ENCODE measurements at regions not wholly inside any gene's neighbourhood (a gene's known extent, or its start where the extent isn't known, plus 50 kb on each side); places are given as distances from the start of the nearest gene placed in this dataset.

DNA sequence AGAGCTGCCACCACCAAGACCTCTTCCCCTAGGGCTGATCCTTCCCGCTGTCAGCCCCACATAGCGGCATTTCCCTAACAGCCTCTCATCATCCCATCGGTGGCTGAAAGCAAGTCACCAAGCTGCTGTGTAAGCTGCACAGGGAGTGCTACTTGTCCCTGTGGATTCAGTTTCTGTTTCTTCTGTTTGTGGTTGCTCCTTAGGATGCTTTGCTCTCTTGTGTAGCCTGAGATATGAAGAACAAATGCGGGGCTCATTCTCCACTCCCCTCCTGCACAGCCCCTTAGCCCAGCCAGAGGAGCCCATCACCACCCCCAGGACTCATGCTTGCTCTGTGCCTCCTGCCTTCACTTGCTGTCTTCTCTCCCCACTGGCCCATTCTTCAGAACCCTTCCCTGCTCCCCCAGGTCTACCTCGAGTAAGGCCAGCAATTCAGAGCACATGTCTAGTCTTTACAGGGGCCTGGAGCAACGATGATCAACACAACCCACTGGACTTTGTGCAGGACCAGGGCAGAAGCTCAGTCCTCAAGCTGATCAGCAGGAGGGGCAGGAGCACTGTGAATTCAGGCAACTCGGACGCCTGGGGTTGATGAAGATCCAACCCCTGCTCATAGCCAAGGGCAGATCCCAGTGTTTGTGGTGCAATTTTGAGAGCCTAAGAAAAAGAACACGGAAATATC, 82.6 kb upstream of the GALNT2 start:
- no peak overlapping the region for H3K4me3 ChIP-seq (ENCODE audit: low read depth, low read length)
- H3K4me1 ChIP-seq, result peaks cover 7% of the 10 kb centered on the region
- Mint-ChIP-seq H3K4me1 (ENCODE audit: low read depth, unreplicated experiment) (no peaks in the 10 kb centered on the region), H3K27me3 (ENCODE audit: insufficient read depth, unreplicated experiment) (no peaks in the 10 kb centered on the region), H3K9me3 (ENCODE audit: unreplicated experiment) (no peaks in the 10 kb centered on the region), H3K36me3 (ENCODE audit: insufficient read depth, unreplicated experiment) (no peaks in the 10 kb centered on the region), H3K4me3 (ENCODE audit: unreplicated experiment) (no peak overlapping the region), H3K27ac (ENCODE audit: unreplicated experiment) (no peak overlapping the region)
- CTCF ChIA-PET, result no interaction called here
- POLR2A ChIA-PET, result no interaction called here
- TF ChIP-seq, protein P1, sequence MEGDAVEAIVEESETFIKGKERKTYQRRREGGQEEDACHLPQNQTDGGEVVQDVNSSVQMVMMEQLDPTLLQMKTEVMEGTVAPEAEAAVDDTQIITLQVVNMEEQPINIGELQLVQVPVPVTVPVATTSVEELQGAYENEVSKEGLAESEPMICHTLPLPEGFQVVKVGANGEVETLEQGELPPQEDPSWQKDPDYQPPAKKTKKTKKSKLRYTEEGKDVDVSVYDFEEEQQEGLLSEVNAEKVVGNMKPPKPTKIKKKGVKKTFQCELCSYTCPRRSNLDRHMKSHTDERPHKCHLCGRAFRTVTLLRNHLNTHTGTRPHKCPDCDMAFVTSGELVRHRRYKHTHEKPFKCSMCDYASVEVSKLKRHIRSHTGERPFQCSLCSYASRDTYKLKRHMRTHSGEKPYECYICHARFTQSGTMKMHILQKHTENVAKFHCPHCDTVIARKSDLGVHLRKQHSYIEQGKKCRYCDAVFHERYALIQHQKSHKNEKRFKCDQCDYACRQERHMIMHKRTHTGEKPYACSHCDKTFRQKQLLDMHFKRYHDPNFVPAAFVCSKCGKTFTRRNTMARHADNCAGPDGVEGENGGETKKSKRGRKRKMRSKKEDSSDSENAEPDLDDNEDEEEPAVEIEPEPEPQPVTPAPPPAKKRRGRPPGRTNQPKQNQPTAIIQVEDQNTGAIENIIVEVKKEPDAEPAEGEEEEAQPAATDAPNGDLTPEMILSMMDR (IDR thresholded peaks at IDR 0.05; ENCODE audit: insufficient read depth in 1 of 2, low read depth in 1 of 2, low read length in 1 of 2, severe bottlenecking in 1 of 2, unreplicated experiment in 1 of 2), result no peak
- H3K9me3 ChIP-seq, result no peaks in the 10 kb centered on the region
- no peaks in the 10 kb centered on the region for H3K27me3 ChIP-seq (replicated peaks; ENCODE audit: control insufficient read depth, insufficient read depth, low read length)
- no peaks in the 10 kb centered on the region; the same call in 1 of the 2 replicates for H3K36me3 ChIP-seq (ENCODE audit: control insufficient read depth, insufficient read depth, low read length)
- intact Hi-C loops (cut with micrococcal nuclease; ENCODE audit: unreplicated experiment), result no loop called here
- no TSS peak for BruUV-seq (replicated peaks)
- DNase-seq, result no peak

GRCh38 chr1:229984992-229985612, 81.9 kb upstream of the GALNT2 start:
- no peak for DNase-seq
- BruUV-seq (replicated peaks), result no TSS peak
- no peaks in the 10 kb centered on the region for H3K9me3 ChIP-seq
- H3K36me3 ChIP-seq (ENCODE audit: control insufficient read depth, insufficient read depth, low read length), result no peaks in the 10 kb centered on the region; the same call in 1 of the 2 replicates
- H3K27me3 ChIP-seq (replicated peaks; ENCODE audit: control insufficient read depth, insufficient read depth, low read length), result no peaks in the 10 kb centered on the region
- Mint-ChIP-seq H3K27ac (ENCODE audit: unreplicated experiment) (no peak overlapping the region), H3K9me3 (ENCODE audit: unreplicated experiment) (no peaks in the 10 kb centered on the region), H3K36me3 (ENCODE audit: insufficient read depth, unreplicated experiment) (no peaks in the 10 kb centered on the region), H3K4me1 (ENCODE audit: low read depth, unreplicated experiment) (no peaks in the 10 kb centered on the region), H3K27me3 (ENCODE audit: insufficient read depth, unreplicated experiment) (no peaks in the 10 kb centered on the region), H3K4me3 (ENCODE audit: unreplicated experiment) (no peak overlapping the region)
- CTCF ChIA-PET, result no interaction called here
- intact Hi-C loops (cut with micrococcal nuclease; ENCODE audit: unreplicated experiment), result no loop called here
- POLR2A ChIA-PET, result no interaction called here
- no peak overlapping the region for H3K4me3 ChIP-seq (ENCODE audit: low read depth, low read length)
- H3K4me1 ChIP-seq, result peaks cover 14% of the 10 kb centered on the region
- TF ChIP-seq, protein P1 (IDR thresholded peaks at IDR 0.05; ENCODE audit: insufficient read depth in 1 of 2, low read depth in 1 of 2, low read length in 1 of 2, severe bottlenecking in 1 of 2, unreplicated experiment in 1 of 2), result no peak

DNA sequence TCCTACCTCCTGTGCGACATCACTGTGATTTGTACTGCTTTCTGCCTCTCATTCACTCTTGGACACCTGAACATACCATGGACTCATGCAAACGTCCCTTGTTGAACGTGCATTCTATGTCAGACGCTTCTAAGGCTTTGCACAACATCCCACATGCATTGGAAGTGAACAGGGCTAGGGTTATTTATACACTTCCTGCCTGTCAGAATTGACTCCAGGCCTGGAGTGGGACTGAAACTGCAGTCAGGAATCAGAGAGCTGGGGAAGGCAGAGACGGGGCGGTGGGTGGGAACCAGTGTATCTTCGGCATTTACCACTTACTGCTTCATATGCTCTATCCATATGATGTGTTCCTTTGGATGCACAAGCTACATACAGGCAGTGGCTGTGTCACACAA, 81.4 kb upstream of the GALNT2 start:
- intact Hi-C loops (cut with micrococcal nuclease; ENCODE audit: unreplicated experiment), result no loop called here
- H3K4me3 ChIP-seq (ENCODE audit: low read depth, low read length), result no peak overlapping the region
- TF ChIP-seq, protein P1 (IDR thresholded peaks at IDR 0.05; ENCODE audit: insufficient read depth in 1 of 2, low read depth in 1 of 2, low read length in 1 of 2, severe bottlenecking in 1 of 2, unreplicated experiment in 1 of 2), result no peak
- no peaks in the 10 kb centered on the region for H3K9me3 ChIP-seq
- Mint-ChIP-seq H3K9me3 (ENCODE audit: unreplicated experiment) (no peaks in the 10 kb centered on the region), H3K4me1 (ENCODE audit: low read depth, unreplicated experiment) (no peaks in the 10 kb centered on the region), H3K27me3 (ENCODE audit: insufficient read depth, unreplicated experiment) (no peaks in the 10 kb centered on the region), H3K36me3 (ENCODE audit: insufficient read depth, unreplicated experiment) (no peaks in the 10 kb centered on the region), H3K4me3 (ENCODE audit: unreplicated experiment) (no peak overlapping the region), H3K27ac (ENCODE audit: unreplicated experiment) (no peak overlapping the region)
- no TSS peak for BruUV-seq (replicated peaks)
- POLR2A ChIA-PET, result no interaction called here
- peaks cover 19% of the 10 kb centered on the region for H3K4me1 ChIP-seq
- no peaks in the 10 kb centered on the region; the same call in 1 of the 2 replicates for H3K36me3 ChIP-seq (ENCODE audit: control insufficient read depth, insufficient read depth, low read length)
- CTCF ChIA-PET, result no interaction called here
- DNase-seq, result no peak
- H3K27me3 ChIP-seq (replicated peaks; ENCODE audit: control insufficient read depth, insufficient read depth, low read length), result no peaks in the 10 kb centered on the region

Measured in Caco-2 (cell line).